HG03159 (cell line): ENCODE measurements at regions not wholly inside any gene's neighbourhood (a gene's known extent, or its start where the extent isn't known, plus 50 kb on each side); places are given as distances from the start of the nearest gene placed in this dataset.
A peak's percentile ranks its signal among the peaks of the same experiment; 100 is the strongest.

Source experiments
- ATAC-seq: cut with Tn5 transposase; IDR thresholded peaks from one replicate; pipeline ENCODE4 v1.9.1; 2021; ENCODE audit warnings: mild to moderate bottlenecking, moderate library complexity; ENCODE audit not compliant: unreplicated experiment

GRCh38 chr5:74299833-74300232 lies 340.7 kb downstream of the ENC1 start:
- ATAC-seq, result no peak

- no peak for ATAC-seq
Observed at GRCh38 chr5:74296685-74297408, 343.7 kb downstream of the ENC1 start.

- no peak for ATAC-seq
Observed at GRCh38 chr5:74295676-74296075, 344.9 kb downstream of the ENC1 start.

GRCh38 chr5:74295141-74295540 lies 345.4 kb downstream of the ENC1 start:
- ATAC-seq, result no peak

GRCh38 chr5:74294231-74294705 lies 346.3 kb downstream of the ENC1 start:
- peak; percentile 69 for ATAC-seq

- no peak for ATAC-seq
Observed at GRCh38 chr5:74293182-74293581, 347.3 kb downstream of the ENC1 start.

GRCh38 chr5:74290634-74291241 lies 349.8 kb downstream of the ENC1 start:
- ATAC-seq, result no peak

GRCh38 chr5:74289691-74290090 lies 350.8 kb downstream of the ENC1 start:
- no peak for ATAC-seq

GRCh38 chr5:74289238-74289637 lies 351.3 kb downstream of the ENC1 start:
- no peak for ATAC-seq

GRCh38 chr5:74288448-74289108 lies 351.9 kb downstream of the ENC1 start:
- no peak for ATAC-seq

GRCh38 chr5:74288038-74288437 lies 352.5 kb downstream of the ENC1 start:
- no peak for ATAC-seq

- ATAC-seq, result no peak
Observed at GRCh38 chr5:74286734-74287695, 353.5 kb downstream of the ENC1 start.

GRCh38 chr5:74285675-74286280 lies 354.8 kb downstream of the ENC1 start:
- no peak for ATAC-seq

- no peak for ATAC-seq
Observed at GRCh38 chr5:74282490-74282889, 358.0 kb downstream of the ENC1 start.

GRCh38 chr5:74281166-74281565 lies 359.4 kb downstream of the ENC1 start:
- no peak for ATAC-seq

GRCh38 chr5:74280306-74280705 lies 360.2 kb downstream of the ENC1 start:
- ATAC-seq, result no peak

- no peak for ATAC-seq
Observed at GRCh38 chr5:74279244-74279643, 361.3 kb downstream of the ENC1 start.

- no peak for ATAC-seq
Observed at GRCh38 chr5:74277418-74277817, 363.1 kb downstream of the ENC1 start.

GRCh38 chr5:74275171-74275992 lies 365.1 kb downstream of the ENC1 start:
- ATAC-seq, result no peak

- no peak for ATAC-seq
Observed at GRCh38 chr5:74274326-74274725, 366.2 kb downstream of the ENC1 start.
